OCI-LY7 (cell line): ENCODE measurements at regions not wholly inside any gene's neighbourhood (a gene's known extent, or its start where the extent isn't known, plus 50 kb on each side); places are given as distances from the start of the nearest gene placed in this dataset.

Experiments
- BruUV-seq: library from RNA; stranded (reverse); fragments of 400-500 nt; replicated peaks from 2 replicates; lab custom pipeline; 2021; lab: Mats Ljungman, UMichigan
- CTCF ChIA-PET: fragments of 300-600 bp; sonication (Branson Sonifier 250); formaldehyde crosslinking; loops from one replicate; lab custom pipeline; 2022; ENCODE audit warnings: antibody characterized with exemption; ENCODE audit not compliant: unreplicated experiment; lab: Charles Lee
- POLR2A ChIA-PET: fragments of 300-600 bp; sonication (Branson Sonifier 250); formaldehyde crosslinking; loops from one replicate; lab custom pipeline; 2022; ENCODE audit warnings: antibody characterized with exemption; lab: Charles Lee
- DNase-seq: peaks from one replicate; pipeline ENCODE4 v3.0.0-alpha.2; 2015; ENCODE audit warnings: low spot score
- H2AFZ ChIP-seq: fragments of 200-600 bp; sonication (generic), shearing (Covaris generic); 2 replicates; pipeline ENCODE4 v1.6.1; 2014; ENCODE audit warnings: mild to moderate bottlenecking, antibody characterized with exemption, low read length, moderate library complexity
- H3K27ac ChIP-seq: fragments of 200-600 bp; sonication (generic); 2 replicates; pipeline ENCODE4 v1.5.1; 2014; ENCODE audit warnings: mixed run types, low read depth, mild to moderate bottlenecking, moderate library complexity, low read length, inconsistent platforms; ENCODE audit not compliant: poor library complexity, severe bottlenecking
- H3K36me3 ChIP-seq: fragments of 200-600 bp; sonication (generic); 2 replicates; pipeline ENCODE4 v1.6.1; 2014; ENCODE audit warnings: mild to moderate bottlenecking, antibody characterized with exemption, low read length, moderate library complexity, mixed read lengths; ENCODE audit not compliant: insufficient read depth
- H3K4me1 ChIP-seq: fragments of 200-600 bp; sonication (generic); 2 replicates; pipeline ENCODE4 v1.5.1; 2014; ENCODE audit warnings: mild to moderate bottlenecking, low read length; ENCODE audit not compliant: insufficient read depth, poor library complexity, severe bottlenecking
- H3K4me2 ChIP-seq: fragments of 200-600 bp; sonication (generic); 2 replicates; pipeline ENCODE4 v1.6.1; 2014; ENCODE audit warnings: mild to moderate bottlenecking, low read length
- H3K4me3 ChIP-seq: fragments of 200-600 bp; sonication (generic); 2 replicates; pipeline ENCODE4 v1.5.1; 2014; ENCODE audit warnings: mild to moderate bottlenecking, low read depth, low read length; ENCODE audit not compliant: poor library complexity, severe bottlenecking
- H3K79me2 ChIP-seq: fragments of 200-600 bp; sonication (generic); 2 replicates; pipeline ENCODE4 v1.6.1; 2016; ENCODE audit warnings: low read depth, mild to moderate bottlenecking, low read length, moderate library complexity, mixed read lengths; ENCODE audit not compliant: insufficient read depth
- H3K9me2 ChIP-seq: fragments of 200-600 bp; sonication (generic); 2 replicates; pipeline ENCODE4 v1.6.1; 2016; ENCODE audit warnings: mild to moderate bottlenecking, low read length, mixed read lengths; ENCODE audit not compliant: insufficient read depth
- H3K9me3 ChIP-seq: fragments of 200-600 bp; sonication (generic); 2 replicates; pipeline ENCODE4 v1.6.1; 2014; ENCODE audit warnings: mild to moderate bottlenecking, mixed run types, low read length, mixed read lengths
- H4K20me1 ChIP-seq: fragments of 200-600 bp; sonication (generic); 2 replicates; pipeline ENCODE4 v1.6.1; 2014; ENCODE audit warnings: mild to moderate bottlenecking, antibody characterized with exemption, low read length, moderate library complexity, mixed read lengths; ENCODE audit not compliant: insufficient read depth
- CTCF ChIP-seq: fragments of 200-600 bp; sonication (generic); conservative IDR thresholded peaks from 2 replicates; pipeline ENCODE4 v1.5.1; 2014; ENCODE audit warnings: mild to moderate bottlenecking, antibody characterized with exemption, low read length, moderate library complexity, mixed read lengths
- EZH2phosphoT487 ChIP-seq: fragments of 200-600 bp; sonication (generic); IDR thresholded peaks from 2 replicates; pipeline ENCODE4 v1.6.1; 2018; ENCODE audit warnings: low read depth, borderline replicate concordance, mild to moderate bottlenecking, mixed run types, antibody characterized with exemption, low read length, moderate library complexity, mixed read lengths
- intact Hi-C: fragments of 100-400 bp; cut with micrococcal nuclease; formaldehyde crosslinking; loops from one replicate; pipeline ENCODE4 v1.10.0; 2022; ENCODE audit not compliant: unreplicated experiment

- TF ChIP-seq CTCF (no peak), EZH2phosphoT487 (no peak)
- Histone ChIP-seq H3K9me2 (no peaks in the 10 kb centered on the region), H2AFZ (no peak overlapping the region), H3K79me2 (no peaks in the 10 kb centered on the region), H4K20me1 (no peaks in the 10 kb centered on the region), H3K4me1 (no peaks in the 10 kb centered on the region), H3K27ac (no peak overlapping the region), H3K9me3 (no peaks in the 10 kb centered on the region), H3K4me3 (no peak overlapping the region), H3K4me2 (no peak overlapping the region), H3K36me3 (no peaks in the 10 kb centered on the region)
- intact Hi-C loops, result no loop called here
- DNase-seq, result no peak
- BruUV-seq, result no TSS peak
- CTCF ChIA-PET, result no interaction called here
- POLR2A ChIA-PET, result no interaction called here
These were observed 158.4 kb downstream of the PTPRU start for GRCh38 chr1:29394521-29395225.

GRCh38 chr1:29393451-29393826 lies 157.1 kb downstream of the PTPRU start:
- ChIA-PET POLR2A (interaction anchor here (0.6 kb wide), 1 partner anchor 757 kb away, joined by 3 read pairs; no protein-coding TSS in a partner anchor), CTCF (no interaction called here)
- no TSS peak for BruUV-seq
- Histone ChIP-seq H2AFZ (no peak overlapping the region), H3K27ac (no peak overlapping the region), H3K36me3 (no peaks in the 10 kb centered on the region), H4K20me1 (no peaks in the 10 kb centered on the region), H3K9me3 (no peaks in the 10 kb centered on the region), H3K79me2 (no peaks in the 10 kb centered on the region), H3K4me1 (no peaks in the 10 kb centered on the region), H3K4me2 (no peak overlapping the region), H3K4me3 (no peak overlapping the region), H3K9me2 (no peaks in the 10 kb centered on the region)
- TF ChIP-seq CTCF (no peak), EZH2phosphoT487 (no peak)
- no peak for DNase-seq
- intact Hi-C loops, result no loop called here
